ENCODE measurements at regions not wholly inside any gene's neighbourhood (a gene's known extent, or its start where the extent isn't known, plus 50 kb on each side); places are given as distances from the start of the nearest gene placed in this dataset.

DNA sequence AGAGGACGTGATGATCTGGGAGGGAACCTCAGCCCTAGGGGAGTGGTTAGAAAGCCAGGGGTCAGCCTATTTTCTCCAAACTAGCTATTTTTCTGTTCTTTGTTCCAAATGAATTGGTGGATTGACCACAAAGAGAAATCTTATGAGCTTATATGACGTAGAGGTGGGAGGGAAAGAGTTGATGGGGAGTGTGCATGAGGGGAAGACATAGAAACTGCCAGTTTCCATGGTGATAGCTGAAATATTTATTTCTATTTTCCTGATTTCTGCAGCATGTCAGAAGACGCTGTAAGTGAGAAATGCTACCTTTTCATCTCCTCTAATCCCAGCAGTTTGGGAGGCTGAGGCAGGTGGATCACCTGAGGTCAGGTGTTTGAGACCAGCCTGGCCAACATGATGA, 51.4 kb upstream of the CISTR start:
- no peak for DNase-seq (ENCODE audit: low spot score)

GRCh38 chr12:53803703-53804102, 51.9 kb upstream of the CISTR start:
- DNase-seq (ENCODE audit: low spot score), result no peak

DNA sequence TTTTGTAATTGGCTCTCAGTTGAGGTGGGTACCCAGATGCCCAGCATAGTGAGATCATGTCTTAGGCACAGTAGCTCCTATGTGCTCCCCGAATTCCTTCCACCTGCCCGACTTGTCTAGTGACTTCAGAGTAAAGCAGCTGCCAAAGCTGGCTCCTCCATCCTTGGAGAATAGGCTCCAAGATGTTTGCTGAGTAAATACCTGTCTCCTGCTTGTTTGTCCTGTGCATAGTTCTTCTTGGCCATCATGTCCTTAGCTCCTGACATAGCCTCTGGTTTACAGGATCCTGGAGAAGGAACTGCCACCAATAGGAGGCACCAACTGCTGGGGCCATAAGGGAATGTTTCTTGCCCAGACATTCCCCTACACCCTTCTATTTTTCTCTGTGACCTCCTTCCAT, 52.6 kb upstream of the CISTR start:
- DNase-seq (ENCODE audit: low spot score), result no peak

- DNase-seq (ENCODE audit: low spot score), result no peak
These were observed 53.3 kb upstream of the CISTR start for GRCh38 chr12:53805067-53805466.

- no peak for DNase-seq (ENCODE audit: low spot score)
These were observed 54.0 kb upstream of the CISTR start for GRCh38 chr12:53805791-53806190.

DNA sequence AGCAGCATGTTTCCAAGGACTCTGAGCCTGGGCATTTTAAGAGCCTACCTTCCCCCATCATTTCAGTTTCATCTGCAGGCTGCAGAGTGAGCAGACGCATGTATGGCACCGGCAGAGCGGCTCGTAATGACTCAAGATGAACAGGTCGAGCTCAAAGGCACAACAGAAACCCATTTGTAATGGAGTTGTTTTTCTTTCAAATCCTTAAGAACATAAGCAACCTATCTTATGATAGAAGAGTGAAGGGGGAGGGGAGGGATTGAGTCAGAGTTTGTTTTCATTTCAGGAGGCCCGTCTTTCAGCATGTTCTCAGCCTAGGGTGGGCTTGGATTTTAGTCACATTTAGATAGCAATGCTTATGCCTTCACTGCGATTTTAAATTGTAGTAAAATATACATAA, 54.9 kb upstream of the CISTR start:
- DNase-seq (ENCODE audit: low spot score), result no peak

- no peak for DNase-seq (ENCODE audit: low spot score)
These were observed 55.6 kb upstream of the CISTR start for GRCh38 chr12:53807322-53807860.

GRCh38 chr12:53808023-53808705, 56.4 kb upstream of the CISTR start:
- DNase-seq (ENCODE audit: low spot score), result peak; percentile 62

GRCh38 chr12:53809005-53809404, 57.2 kb upstream of the CISTR start:
- no peak for DNase-seq (ENCODE audit: low spot score)

DNA sequence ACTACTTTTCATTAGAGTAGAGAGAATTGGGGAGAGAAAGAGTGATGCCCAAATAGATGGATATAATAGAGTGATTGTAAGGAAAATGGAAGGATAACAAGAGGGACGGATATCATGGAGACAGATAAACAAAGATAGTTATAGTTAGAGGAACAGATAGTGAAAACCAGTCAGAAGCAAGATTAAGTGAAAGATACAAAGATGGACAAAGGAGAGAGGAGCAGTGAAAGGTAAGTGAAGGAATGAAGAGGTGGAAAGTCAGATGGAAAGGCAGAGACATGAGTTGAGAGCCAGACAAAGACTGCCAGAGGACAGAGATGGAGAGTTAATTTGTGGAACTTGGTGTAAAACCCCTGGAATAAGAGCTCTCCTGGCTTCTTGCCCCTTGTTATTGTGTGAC, 59.2 kb upstream of the CISTR start:
- no peak for DNase-seq (ENCODE audit: low spot score)

DNA sequence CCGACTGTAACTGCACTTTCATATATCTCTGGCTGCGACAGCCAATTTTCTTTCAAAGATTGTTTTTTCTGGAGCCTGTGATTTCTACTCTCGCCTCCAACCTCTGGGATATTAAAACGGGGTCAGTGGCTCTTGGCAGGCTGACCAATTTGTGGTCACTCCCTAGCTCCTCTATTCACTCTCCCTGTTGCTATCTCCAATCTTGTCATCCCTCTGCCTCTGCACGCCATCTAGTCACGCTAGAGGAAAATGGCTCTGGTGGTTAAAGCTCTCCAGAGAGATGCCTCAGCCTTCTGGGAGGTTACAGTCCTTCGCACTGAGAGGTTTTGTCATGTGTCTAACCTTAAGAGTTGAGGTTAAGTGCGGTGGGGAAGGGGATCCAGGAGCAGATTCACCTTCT, 59.8 kb upstream of the CISTR start:
- no peak for DNase-seq (ENCODE audit: low spot score)

GRCh38 chr12:53816360-53817020, 64.7 kb upstream of the CISTR start:
- DNase-seq (ENCODE audit: low spot score), result no peak

DNA sequence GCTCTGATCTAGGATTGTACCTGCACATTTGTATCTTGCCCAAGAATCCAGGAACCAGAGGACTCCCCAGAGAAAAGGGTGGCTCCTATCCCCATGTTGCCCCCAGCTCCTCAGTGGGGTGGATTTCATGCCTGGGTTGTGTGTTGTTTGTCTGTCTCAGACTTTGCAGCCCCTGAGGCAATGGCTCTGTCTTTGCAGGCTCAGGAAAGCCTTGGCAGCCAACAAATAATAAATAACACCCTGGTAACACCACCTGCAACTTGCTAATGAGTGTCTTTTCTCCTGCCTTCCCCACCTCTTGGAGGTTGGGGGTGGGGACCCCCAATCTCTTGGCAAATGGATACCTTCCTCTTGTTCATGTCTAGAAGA, 65.2 kb upstream of the CISTR start:
- no peak for DNase-seq (ENCODE audit: low spot score)

DNA sequence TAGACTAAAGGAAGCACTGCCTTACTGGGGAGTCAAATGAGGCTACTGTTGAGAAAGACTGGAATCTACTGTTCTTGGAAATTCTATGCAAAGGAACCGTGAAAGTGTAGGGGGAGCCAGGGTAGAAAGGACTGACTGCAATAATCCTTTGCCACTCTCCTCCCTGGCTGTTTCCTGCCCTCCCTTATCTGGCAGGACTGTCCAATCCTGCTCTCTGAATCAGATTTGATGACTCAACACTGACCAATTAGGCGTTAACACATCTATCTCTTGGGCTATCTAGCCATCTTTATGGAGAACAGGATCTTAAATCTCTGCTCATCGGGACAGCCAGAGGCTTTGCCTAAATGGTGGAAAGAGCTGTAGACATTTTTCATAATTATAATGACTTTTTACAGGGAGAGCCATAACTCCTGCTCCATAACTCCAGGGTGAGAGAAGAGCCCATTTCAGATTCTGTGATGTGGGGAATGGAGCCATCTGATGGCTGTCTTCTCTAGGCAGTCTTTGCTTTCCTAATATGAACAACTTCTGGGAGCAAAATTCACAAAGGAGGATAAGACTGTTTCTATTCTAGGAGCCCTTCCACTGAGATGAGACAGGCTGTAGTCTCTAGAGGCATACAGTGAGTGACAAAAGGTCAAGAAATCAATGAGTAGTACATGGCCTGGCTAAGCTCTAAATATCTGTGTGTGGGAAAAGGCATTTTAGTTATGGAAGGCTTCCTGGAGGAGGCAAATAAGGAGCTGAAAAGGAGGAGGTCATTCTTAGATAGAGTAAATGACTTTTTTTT, 68.9 kb upstream of the CISTR start:
- no peak for DNase-seq (ENCODE audit: low spot score)

DNA sequence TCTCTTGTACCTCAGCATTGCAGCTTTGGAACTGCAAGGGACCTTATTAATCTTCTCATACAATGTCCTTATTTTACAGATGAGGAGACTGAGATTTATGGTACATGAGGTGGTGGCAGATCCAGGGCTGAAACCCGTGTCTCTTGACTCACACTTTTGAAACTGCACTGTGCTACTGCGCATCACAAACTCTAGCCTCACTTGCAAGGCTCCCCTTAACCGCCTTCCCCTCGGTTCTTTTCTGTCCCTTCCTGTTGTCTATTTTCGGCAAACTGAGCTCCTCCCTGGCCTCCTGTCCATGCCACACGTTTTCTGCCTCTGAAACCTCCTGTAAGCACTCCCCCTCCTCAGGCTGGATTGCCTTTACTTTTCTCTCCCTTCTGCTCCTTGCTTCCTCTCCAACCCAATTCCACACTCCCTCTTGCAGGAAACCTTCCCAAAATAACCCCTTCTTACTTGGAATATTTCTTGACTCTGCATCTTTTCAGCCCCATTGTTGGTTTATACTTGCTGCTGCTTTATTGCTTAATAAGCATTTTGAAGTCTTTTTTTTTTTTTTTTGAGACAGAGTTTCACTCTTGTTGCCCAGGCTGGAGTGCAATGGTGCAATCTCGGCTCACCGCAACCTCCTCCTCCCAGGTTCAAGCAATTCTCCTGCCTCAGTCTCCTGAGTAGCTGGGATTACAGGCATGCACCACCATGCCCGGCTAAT, 72.4 kb upstream of the CISTR start:
- DNase-seq (ENCODE audit: low spot score), result no peak

GRCh38 chr12:53825246-53826081, 73.7 kb upstream of the CISTR start:
- DNase-seq (ENCODE audit: low spot score), result no peak

DNA sequence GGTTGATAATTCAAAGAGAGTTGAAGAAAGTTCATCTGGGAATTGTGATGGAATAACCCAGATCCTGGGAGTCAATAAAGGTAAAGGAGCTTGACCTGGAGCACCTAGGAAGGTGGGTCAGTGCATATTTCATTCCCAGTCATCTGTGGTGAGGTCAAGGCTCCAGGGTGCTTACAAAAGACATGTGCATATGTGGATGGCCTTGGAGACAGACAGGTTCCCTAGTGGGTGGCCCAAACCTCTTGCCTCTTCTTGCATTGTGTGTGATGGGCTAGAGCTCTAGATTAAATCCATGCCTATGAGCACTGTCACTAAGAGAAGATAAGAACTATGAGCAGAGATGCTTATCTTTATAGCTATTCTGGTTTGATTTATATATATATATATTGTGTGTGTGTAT, 75.5 kb upstream of the CISTR start:
- DNase-seq (ENCODE audit: low spot score), result no peak

GRCh38 chr12:53828598-53828997, 76.8 kb upstream of the CISTR start:
- DNase-seq (ENCODE audit: low spot score), result no peak

- DNase-seq (ENCODE audit: low spot score), result no peak
These were observed 77.5 kb upstream of the CISTR start for GRCh38 chr12:53829130-53829819.

DNA sequence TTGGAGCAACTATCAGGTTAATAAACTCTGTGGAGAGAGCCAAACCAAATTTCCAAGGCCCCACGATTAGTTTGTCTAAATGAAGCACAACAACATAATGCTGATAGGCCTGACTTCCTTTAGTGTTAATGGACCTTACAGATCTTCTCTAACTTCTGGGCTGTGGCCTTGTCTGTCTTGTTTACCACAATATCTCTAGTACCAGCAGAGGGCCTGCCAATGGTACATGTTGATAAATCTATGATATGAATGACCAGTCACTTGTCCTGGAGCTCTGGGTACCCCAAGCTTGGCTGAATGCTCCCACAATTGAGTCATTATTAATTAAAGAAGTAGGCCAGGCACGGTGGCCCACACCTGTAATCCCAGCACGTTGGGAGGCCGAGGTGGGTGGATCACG, 78.9 kb upstream of the CISTR start:
- no peak for DNase-seq (ENCODE audit: low spot score)

- DNase-seq (ENCODE audit: low spot score), result no peak
These were observed 84.4 kb upstream of the CISTR start for GRCh38 chr12:53836119-53836655.

All from putamen (tissue), 1 donor.